Left lung (tissue), 4 donors: ENCODE measurements at regions not wholly inside any gene's neighbourhood (a gene's known extent, or its start where the extent isn't known, plus 50 kb on each side); places are given as distances from the start of the nearest gene placed in this dataset.
A peak's percentile ranks its signal among the peaks of the same experiment; 100 is the strongest.

Experiments
- ATAC-seq: fragments of 200-7000 bp; cut with Tn5 transposase; one replicate; pipeline ENCODE4 v1.9.1; 2020; ENCODE audit warnings: moderate library complexity
- DNase-seq, 4 donors: peaks; one replicate each; pipeline ENCODE4 v3.0.0-alpha.2; 2013 to 2020
- H3K27ac ChIP-seq, 2 donors: fragments of 200-600 bp; sonication (generic) in 1 of 2; one replicate each; pipeline versions ENCODE4 v1.5.0 to v1.8.0; 2020 to 2021
- H3K27me3 ChIP-seq, 2 donors: fragments of 200-600 bp; sonication (generic) in 1 of 2; one replicate each; pipeline versions ENCODE4 v1.5.0 to v1.8.0; 2020 to 2021
- H3K36me3 ChIP-seq, 2 donors: fragments of 200-600 bp; sonication (generic) in 1 of 2; one replicate each; pipeline versions ENCODE4 v1.5.0 to v1.8.0; 2020 to 2021
- H3K4me1 ChIP-seq, 2 donors: fragments of 200-600 bp; one replicate each; pipeline ENCODE4 v1.8.0; 2021
- H3K4me3 ChIP-seq, 2 donors: fragments of 200-600 bp; sonication (generic) in 1 of 2; one replicate each; pipeline versions ENCODE4 v1.5.0 to v1.8.0; 2020 to 2021; ENCODE audit warnings: mild to moderate bottlenecking in 1 of 2
- H3K9me3 ChIP-seq, 2 donors: fragments of 200-600 bp; sonication (generic) in 1 of 2; one replicate each; pipeline versions ENCODE4 v1.5.0 to v1.8.0; 2020 to 2021
- intact Hi-C, 2 donors: fragments of 100-400 bp; cut with DNase I; formaldehyde crosslinking; loops; one replicate each; pipeline versions ENCODE4 v1.11.2 to v1.14.2; 2022
- TF ChIP-seq, protein P1 (sequence below), 2 donors: fragments of 200-600 bp; sonication (generic) in 1 of 2; IDR thresholded peaks; one replicate each; pipeline versions ENCODE4 v1.5.0 to v1.8.0; 2021; ENCODE audit warnings: antibody characterized with exemption in 2 of 2
- donor health status: DM: no; HTN: yes; CAD: no.
- donor health status: DM: no; HTN: no; CAD: no.

DNA sequence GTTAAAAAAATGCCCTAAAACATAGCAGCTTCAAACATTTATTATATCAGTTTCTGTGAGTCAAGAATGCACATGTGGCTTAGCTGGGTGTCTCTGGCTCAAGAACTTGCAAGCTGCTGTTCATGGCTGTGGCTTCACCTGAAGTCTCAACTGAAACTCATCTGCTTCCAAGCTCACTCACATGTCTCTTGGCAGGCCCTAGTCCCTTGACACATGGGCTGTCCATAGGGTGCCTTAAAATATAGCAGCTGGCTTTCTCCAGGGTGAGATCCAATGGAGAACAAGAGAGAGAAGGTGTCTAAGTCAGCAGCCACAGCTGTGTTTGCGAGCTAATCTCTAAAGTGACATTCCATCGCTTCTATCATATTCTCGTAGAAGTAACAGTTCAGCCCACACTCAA is 152.8 kb downstream of the DSEL start:
- no peaks in the 10 kb centered on the region for H3K27me3 ChIP-seq
- intact Hi-C loops: no loop called here
- no peak overlapping the region for H3K4me3 ChIP-seq
- TF ChIP-seq, protein P1, sequence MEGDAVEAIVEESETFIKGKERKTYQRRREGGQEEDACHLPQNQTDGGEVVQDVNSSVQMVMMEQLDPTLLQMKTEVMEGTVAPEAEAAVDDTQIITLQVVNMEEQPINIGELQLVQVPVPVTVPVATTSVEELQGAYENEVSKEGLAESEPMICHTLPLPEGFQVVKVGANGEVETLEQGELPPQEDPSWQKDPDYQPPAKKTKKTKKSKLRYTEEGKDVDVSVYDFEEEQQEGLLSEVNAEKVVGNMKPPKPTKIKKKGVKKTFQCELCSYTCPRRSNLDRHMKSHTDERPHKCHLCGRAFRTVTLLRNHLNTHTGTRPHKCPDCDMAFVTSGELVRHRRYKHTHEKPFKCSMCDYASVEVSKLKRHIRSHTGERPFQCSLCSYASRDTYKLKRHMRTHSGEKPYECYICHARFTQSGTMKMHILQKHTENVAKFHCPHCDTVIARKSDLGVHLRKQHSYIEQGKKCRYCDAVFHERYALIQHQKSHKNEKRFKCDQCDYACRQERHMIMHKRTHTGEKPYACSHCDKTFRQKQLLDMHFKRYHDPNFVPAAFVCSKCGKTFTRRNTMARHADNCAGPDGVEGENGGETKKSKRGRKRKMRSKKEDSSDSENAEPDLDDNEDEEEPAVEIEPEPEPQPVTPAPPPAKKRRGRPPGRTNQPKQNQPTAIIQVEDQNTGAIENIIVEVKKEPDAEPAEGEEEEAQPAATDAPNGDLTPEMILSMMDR (IDR thresholded peaks at IDR 0.05): no peak
- ATAC-seq (no peak), DNase-seq (no peak)
- no peaks in the 10 kb centered on the region for H3K9me3 ChIP-seq
- H3K27ac ChIP-seq: no peak overlapping the region
- H3K36me3 ChIP-seq: no peaks in the 10 kb centered on the region
- H3K4me1 ChIP-seq: no peaks in the 10 kb centered on the region

DNA sequence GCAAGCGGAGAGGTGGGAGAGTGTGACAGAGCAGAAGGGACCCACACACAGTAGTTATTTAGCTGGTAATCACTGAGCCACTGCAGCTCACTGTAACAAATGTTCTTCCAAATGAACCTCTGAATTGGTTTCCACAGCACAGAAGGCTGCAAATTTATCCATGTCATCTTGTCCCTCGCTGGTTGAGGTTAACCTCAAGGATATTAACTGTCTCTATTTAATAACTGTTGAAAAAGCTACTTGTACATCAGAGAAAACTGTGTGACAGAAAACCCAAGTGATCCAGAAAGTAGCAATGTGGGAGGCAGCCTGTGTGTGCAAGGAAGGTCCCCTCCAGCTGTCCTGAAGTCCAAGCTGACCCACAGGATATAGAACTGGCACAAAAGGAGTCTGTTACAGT is 153.6 kb downstream of the DSEL start:
- intact Hi-C loops: no loop called here
- Histone ChIP-seq H3K27ac (no peak overlapping the region), H3K4me3 (no peak overlapping the region), H3K9me3 (no peaks in the 10 kb centered on the region), H3K4me1 (no peaks in the 10 kb centered on the region), H3K36me3 (no peaks in the 10 kb centered on the region), H3K27me3 (no peaks in the 10 kb centered on the region)
- ATAC-seq (no peak), DNase-seq (no peak)
- TF ChIP-seq, protein P1 (IDR thresholded peaks at IDR 0.05): no peak

DNA sequence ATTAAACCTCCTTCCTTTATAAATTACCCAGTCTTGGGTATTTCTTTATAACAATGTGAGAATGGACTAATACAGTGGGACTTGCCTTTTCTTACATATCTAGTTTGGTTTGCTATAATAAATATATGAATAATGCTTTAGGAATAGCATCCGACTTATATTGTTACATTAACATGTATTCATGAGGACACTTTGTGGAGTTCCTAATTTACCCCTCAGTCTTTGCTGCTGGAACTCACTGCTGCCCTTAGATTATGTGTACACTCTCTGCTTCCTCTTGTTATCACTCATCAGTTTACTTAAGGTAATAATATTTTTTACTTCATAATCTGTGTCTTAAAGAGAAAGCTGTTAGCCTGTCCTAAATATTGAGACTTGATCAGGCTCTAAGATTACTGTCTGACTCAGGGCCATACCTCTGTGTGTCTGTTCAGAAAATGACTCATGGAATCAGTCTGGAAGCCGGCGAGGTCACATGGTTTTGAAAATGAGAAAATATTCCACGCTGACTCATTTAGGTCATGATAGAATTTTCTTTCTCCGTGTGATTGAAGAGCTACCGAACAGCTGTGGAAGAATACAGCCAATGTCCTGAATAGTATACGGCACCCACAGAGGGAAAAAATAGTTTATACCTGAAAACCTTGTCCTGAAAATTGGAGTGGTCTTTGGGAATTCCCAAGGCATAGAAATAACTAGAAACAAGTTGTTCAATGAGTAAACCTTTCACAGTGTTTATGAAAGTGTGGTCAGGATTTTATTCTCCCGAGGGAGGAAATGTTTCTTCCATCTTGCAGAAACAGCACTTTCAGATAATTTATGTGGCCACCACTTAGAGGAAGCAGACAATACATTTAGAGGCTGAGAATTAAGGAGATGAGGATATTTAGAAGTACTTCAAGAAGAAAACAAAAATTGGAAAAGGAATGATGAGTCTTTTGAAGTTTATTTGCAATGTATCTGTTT is 156.4 kb downstream of the DSEL start:
- Histone ChIP-seq H3K4me1 (no peaks in the 10 kb centered on the region), H3K27me3 (no peaks in the 10 kb centered on the region), H3K4me3 (no peak overlapping the region), H3K36me3 (no peaks in the 10 kb centered on the region), H3K9me3 (no peaks in the 10 kb centered on the region), H3K27ac (peak overlapping the region; percentile 28 to 75)
- TF ChIP-seq, protein P1 (IDR thresholded peaks at IDR 0.05): no peak
- DNase-seq (no peak), ATAC-seq (peak; percentile 85)
- intact Hi-C loops: no loop called here

DNA sequence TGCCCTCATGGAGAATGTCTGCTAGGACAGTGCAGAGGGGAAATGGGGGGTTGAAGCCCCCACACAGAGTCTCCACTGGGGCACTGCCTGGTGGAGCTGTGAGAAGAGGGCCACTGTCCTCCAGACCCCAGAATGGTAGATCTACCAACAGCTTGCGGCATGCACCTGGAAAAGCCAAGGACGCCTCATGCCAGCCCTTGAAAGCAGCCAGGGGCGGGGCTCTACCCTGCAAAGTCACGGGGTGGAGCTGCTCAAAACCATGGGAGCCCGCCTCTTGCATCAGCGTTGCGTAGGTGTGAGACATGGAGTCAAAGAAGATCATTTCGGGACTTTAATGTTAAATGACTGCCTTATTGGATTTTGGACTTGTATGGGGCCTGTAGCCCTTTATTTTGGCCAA is 157.6 kb downstream of the DSEL start:
- Histone ChIP-seq H3K4me3 (no peak overlapping the region), H3K27ac (no peak overlapping the region), H3K4me1 (no peaks in the 10 kb centered on the region), H3K9me3 (no peaks in the 10 kb centered on the region), H3K36me3 (no peaks in the 10 kb centered on the region), H3K27me3 (no peaks in the 10 kb centered on the region)
- DNase-seq (no peak), ATAC-seq (no peak)
- TF ChIP-seq, protein P1 (IDR thresholded peaks at IDR 0.05): no peak
- intact Hi-C loops: no loop called here

DNA sequence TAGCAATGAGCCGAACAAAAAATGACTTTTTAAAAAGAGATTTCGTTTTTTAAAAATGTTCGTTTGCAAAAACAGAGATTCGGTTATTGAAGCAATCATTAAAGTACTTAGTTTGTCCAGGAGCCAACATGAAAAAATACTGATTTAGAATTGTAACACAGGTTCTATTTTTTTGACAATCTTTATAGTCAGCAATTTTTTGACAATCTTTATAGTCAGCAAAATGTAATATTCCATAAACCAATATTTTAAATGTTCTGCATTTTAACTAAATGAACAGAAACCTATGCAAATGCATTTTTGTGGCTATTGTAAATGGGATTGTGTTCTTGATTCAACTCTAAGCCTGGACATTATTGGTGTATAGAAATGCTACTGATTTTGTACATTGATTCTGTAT is 161.8 kb downstream of the DSEL start:
- no peak for ATAC-seq
- intact Hi-C loops: no loop called here
- DNase-seq: no peak

More for the DNA sequence above, 161.8 kb downstream of the DSEL start:
- Histone ChIP-seq H3K4me3 (no peak overlapping the region), H3K4me1 (no peaks in the 10 kb centered on the region), H3K36me3 (no peaks in the 10 kb centered on the region), H3K27ac (no peak overlapping the region), H3K27me3 (no peaks in the 10 kb centered on the region), H3K9me3 (no peaks in the 10 kb centered on the region)
- TF ChIP-seq, protein P1 (IDR thresholded peaks at IDR 0.05): no peak
